ENCODE measurements at regions not wholly inside any gene's neighbourhood (a gene's known extent, or its start where the extent isn't known, plus 50 kb on each side); places are given as distances from the start of the nearest gene placed in this dataset.
"Not testable (repeated sequence)": the region's sequence is repeated elsewhere in the genome, so short reads cannot be mapped to it uniquely, and the experiment has no call there.

GRCh38 chr11:41519696-41520095 is 60.2 kb upstream of the LRRC4C start:
- DNase-seq (ENCODE audit: low read depth in 4 of 4, low spot score in 3 of 4): no peak

GRCh38 chr11:41522391-41522790 is 62.9 kb upstream of the LRRC4C start:
- no peak for DNase-seq (ENCODE audit: low read depth in 4 of 4, low spot score in 3 of 4)

GRCh38 chr11:41522899-41523672 is 63.6 kb upstream of the LRRC4C start:
- no peak for DNase-seq (ENCODE audit: low read depth in 4 of 4, low spot score in 3 of 4)

- DNase-seq (ENCODE audit: low read depth in 4 of 4, low spot score in 3 of 4): no peak
Observed at GRCh38 chr11:41527530-41527929, 68.1 kb upstream of the LRRC4C start.

- no peak for DNase-seq (ENCODE audit: low read depth in 4 of 4, low spot score in 3 of 4)
Observed at GRCh38 chr11:41532413-41532812, 73.0 kb upstream of the LRRC4C start.

GRCh38 chr11:41533761-41534160 is 74.3 kb upstream of the LRRC4C start:
- no peak for DNase-seq (ENCODE audit: low read depth in 4 of 4, low spot score in 3 of 4)

GRCh38 chr11:41534391-41534790 is 74.9 kb upstream of the LRRC4C start:
- no peak for DNase-seq (ENCODE audit: low read depth in 4 of 4, low spot score in 3 of 4)

- DNase-seq (ENCODE audit: low read depth in 4 of 4, low spot score in 3 of 4): no peak
Observed at GRCh38 chr11:41534861-41535260, 75.4 kb upstream of the LRRC4C start.

- peak in 1 of 4 donors; percentile 1 for DNase-seq (ENCODE audit: low read depth in 4 of 4, low spot score in 3 of 4)
Observed at GRCh38 chr11:41536021-41536568, 76.6 kb upstream of the LRRC4C start.

GRCh38 chr11:41544902-41545301 is 85.5 kb upstream of the LRRC4C start:
- DNase-seq (ENCODE audit: low read depth in 4 of 4, low spot score in 3 of 4): not testable (repeated sequence)

- DNase-seq (ENCODE audit: low read depth in 4 of 4, low spot score in 3 of 4): no peak
Observed at GRCh38 chr11:41578421-41579051, 119.1 kb upstream of the LRRC4C start.

- DNase-seq (ENCODE audit: low read depth in 4 of 4, low spot score in 3 of 4): no peak
Observed at GRCh38 chr11:41579546-41579945, 120.1 kb upstream of the LRRC4C start.

GRCh38 chr11:41609511-41609910 is 150.1 kb upstream of the LRRC4C start:
- DNase-seq (ENCODE audit: low read depth in 4 of 4, low spot score in 3 of 4): no peak

- no peak for DNase-seq (ENCODE audit: low read depth in 4 of 4, low spot score in 3 of 4)
Observed at GRCh38 chr11:41612415-41612814, 153.0 kb upstream of the LRRC4C start.

- DNase-seq (ENCODE audit: low read depth in 4 of 4, low spot score in 3 of 4): no peak
Observed at GRCh38 chr11:41613326-41613725, 153.9 kb upstream of the LRRC4C start.

GRCh38 chr11:41622707-41623359 is 163.4 kb upstream of the LRRC4C start:
- DNase-seq (ENCODE audit: low read depth in 4 of 4, low spot score in 3 of 4): no peak

- no peak for DNase-seq (ENCODE audit: low read depth in 4 of 4, low spot score in 3 of 4)
Observed at GRCh38 chr11:41659985-41660384, 200.5 kb upstream of the LRRC4C start.

GRCh38 chr11:41660585-41660984 is 201.1 kb upstream of the LRRC4C start:
- no peak for DNase-seq (ENCODE audit: low read depth in 4 of 4, low spot score in 3 of 4)

GRCh38 chr11:41665441-41666360 is 206.2 kb upstream of the LRRC4C start:
- no peak for DNase-seq (ENCODE audit: low read depth in 4 of 4, low spot score in 3 of 4)

- no peak for DNase-seq (ENCODE audit: low read depth in 4 of 4, low spot score in 3 of 4)
Observed at GRCh38 chr11:41666951-41667653, 207.7 kb upstream of the LRRC4C start.

All from right renal pelvis (tissue), 4 donors.